ENCODE measurements at regions not wholly inside any gene's neighbourhood (a gene's known extent, or its start where the extent isn't known, plus 50 kb on each side); places are given as distances from the start of the nearest gene placed in this dataset.
"Not testable (repeated sequence)": the region's sequence is repeated elsewhere in the genome, so short reads cannot be mapped to it uniquely, and the experiment has no call there.

GRCh38 chr2:139744273-139744672 is 964.1 kb upstream of the NXPH2 start:
- Mint-ChIP-seq H3K36me3 (no peaks in the 10 kb centered on the region), H3K4me3 (no peak overlapping the region), H3K9me3 (peaks cover 10 to 53% (median 30%) of the 10 kb centered on the region in 6 donors), H3K27ac (no peak overlapping the region), H3K27me3 (ENCODE audit: low read depth in 3 of 3) (no peaks in the 10 kb centered on the region), H3K4me1 (no peaks in the 10 kb centered on the region)
- no peak for DNase-seq

- Mint-ChIP-seq H3K36me3 (no peaks in the 10 kb centered on the region), H3K4me1 (no peaks in the 10 kb centered on the region), H3K9me3 (peaks cover 10 to 49% (median 27%) of the 10 kb centered on the region in 6 donors), H3K27me3 (ENCODE audit: low read depth in 3 of 3) (no peaks in the 10 kb centered on the region), H3K27ac (no peak overlapping the region), H3K4me3 (no peak overlapping the region)
- no peak for DNase-seq
Measured at GRCh38 chr2:139742216-139743172, 962.3 kb upstream of the NXPH2 start.

GRCh38 chr2:139737659-139738058 is 957.5 kb upstream of the NXPH2 start:
- Mint-ChIP-seq H3K27me3 (ENCODE audit: low read depth in 3 of 3) (no peaks in the 10 kb centered on the region), H3K36me3 (no peaks in the 10 kb centered on the region), H3K9me3 (peaks cover 7 to 27% (median 14%) of the 10 kb centered on the region in 6 donors), H3K4me1 (no peaks in the 10 kb centered on the region), H3K4me3 (no peak overlapping the region), H3K27ac (no peak overlapping the region)
- DNase-seq: no peak

- Mint-ChIP-seq H3K4me1 (no peaks in the 10 kb centered on the region), H3K27me3 (ENCODE audit: low read depth in 3 of 3) (no peaks in the 10 kb centered on the region), H3K4me3 (no peak overlapping the region), H3K9me3 (peaks cover 2 to 22% (median 12%) of the 10 kb centered on the region in 6 donors), H3K36me3 (no peaks in the 10 kb centered on the region), H3K27ac (no peak overlapping the region)
- no peak for DNase-seq
Measured at GRCh38 chr2:139730197-139730596, 950.0 kb upstream of the NXPH2 start.

GRCh38 chr2:139721411-139721995 is 941.3 kb upstream of the NXPH2 start:
- DNase-seq: no peak
- Mint-ChIP-seq H3K9me3 (peaks cover 11 to 70% (median 49%) of the 10 kb centered on the region in 6 donors), H3K4me3 (no peak overlapping the region), H3K27me3 (ENCODE audit: low read depth in 3 of 3) (peaks cover 0 to 2% (median 0%) of the 10 kb centered on the region in 3 donors), H3K36me3 (no peaks in the 10 kb centered on the region), H3K27ac (no peak overlapping the region), H3K4me1 (no peaks in the 10 kb centered on the region)

- H3K36me3 Mint-ChIP-seq: no peaks in the 10 kb centered on the region
- H3K4me3 Mint-ChIP-seq: no peak overlapping the region
- no peak for DNase-seq
- no peaks in the 10 kb centered on the region for H3K4me1 Mint-ChIP-seq
- H3K9me3 Mint-ChIP-seq: peaks cover 13 to 77% (median 49%) of the 10 kb centered on the region in 6 donors
- H3K27ac Mint-ChIP-seq: no peak overlapping the region
- H3K27me3 Mint-ChIP-seq (ENCODE audit: low read depth in 3 of 3): peaks cover 0 to 2% (median 0%) of the 10 kb centered on the region in 3 donors
Measured at GRCh38 chr2:139720056-139720455, 939.9 kb upstream of the NXPH2 start.

- Mint-ChIP-seq H3K4me3 (no peak overlapping the region), H3K27ac (no peak overlapping the region), H3K27me3 (ENCODE audit: low read depth in 3 of 3) (no peaks in the 10 kb centered on the region), H3K36me3 (no peaks in the 10 kb centered on the region), H3K4me1 (no peaks in the 10 kb centered on the region), H3K9me3 (peaks cover 5 to 35% (median 17%) of the 10 kb centered on the region in 6 donors)
- no peak for DNase-seq
Measured at GRCh38 chr2:139704606-139705005, 924.4 kb upstream of the NXPH2 start.

GRCh38 chr2:139694327-139694726 is 914.1 kb upstream of the NXPH2 start:
- Mint-ChIP-seq H3K4me3 (no peak overlapping the region), H3K27ac (no peak overlapping the region), H3K27me3 (ENCODE audit: low read depth in 3 of 3) (peaks cover 2 to 3% (median 2%) of the 10 kb centered on the region in 3 donors), H3K4me1 (no peaks in the 10 kb centered on the region), H3K9me3 (peaks cover 5 to 45% (median 33%) of the 10 kb centered on the region in 6 donors), H3K36me3 (no peaks in the 10 kb centered on the region)
- no peak for DNase-seq

- Mint-ChIP-seq H3K4me1 (no peaks in the 10 kb centered on the region), H3K36me3 (peaks cover 0 to 2% (median 0%) of the 10 kb centered on the region in 3 donors), H3K4me3 (no peak overlapping the region), H3K27ac (no peak overlapping the region), H3K27me3 (ENCODE audit: low read depth in 3 of 3) (peaks cover 0 to 5% (median 2%) of the 10 kb centered on the region in 3 donors), H3K9me3 (peaks cover 8 to 55% (median 21%) of the 10 kb centered on the region in 6 donors)
- no peak for DNase-seq
Measured at GRCh38 chr2:139686205-139686604, 906.0 kb upstream of the NXPH2 start.

GRCh38 chr2:139685090-139685983 is 905.1 kb upstream of the NXPH2 start:
- no peak overlapping the region for H3K4me3 Mint-ChIP-seq
- peaks cover 9 to 50% (median 21%) of the 10 kb centered on the region in 6 donors for H3K9me3 Mint-ChIP-seq
- no peak overlapping the region for H3K27ac Mint-ChIP-seq
- peaks cover 0 to 3% (median 0%) of the 10 kb centered on the region in 3 donors for H3K36me3 Mint-ChIP-seq
- no peaks in the 10 kb centered on the region for H3K4me1 Mint-ChIP-seq
- H3K27me3 Mint-ChIP-seq (ENCODE audit: low read depth in 3 of 3): peaks cover 0 to 5% (median 2%) of the 10 kb centered on the region in 3 donors
- DNase-seq: no peak

GRCh38 chr2:139684286-139684860 is 904.2 kb upstream of the NXPH2 start:
- no peak for DNase-seq

GRCh38 chr2:139674577-139674976 is 894.4 kb upstream of the NXPH2 start:
- H3K36me3 Mint-ChIP-seq: peaks cover 0 to 4% (median 0%) of the 10 kb centered on the region in 3 donors
- no peak for DNase-seq

More at GRCh38 chr2:139684286-139684860, 904.2 kb upstream of the NXPH2 start:
- no peak overlapping the region for H3K27ac Mint-ChIP-seq
- no peak overlapping the region for H3K4me3 Mint-ChIP-seq
- peaks cover 0 to 2% (median 2%) of the 10 kb centered on the region in 3 donors for H3K27me3 Mint-ChIP-seq (ENCODE audit: low read depth in 3 of 3)
- peaks cover 7 to 57% (median 25%) of the 10 kb centered on the region in 6 donors for H3K9me3 Mint-ChIP-seq
- peaks cover 0 to 3% (median 0%) of the 10 kb centered on the region in 3 donors for H3K36me3 Mint-ChIP-seq
- no peaks in the 10 kb centered on the region for H3K4me1 Mint-ChIP-seq

GRCh38 chr2:139673447-139673846 is 893.3 kb upstream of the NXPH2 start:
- not testable (repeated sequence) for H3K36me3 Mint-ChIP-seq; H3K4me1 Mint-ChIP-seq; H3K27me3 Mint-ChIP-seq (ENCODE audit: low read depth in 3 of 3); DNase-seq; H3K27ac Mint-ChIP-seq; H3K4me3 Mint-ChIP-seq
- peaks cover 4 to 25% (median 21%) of the 10 kb centered on the region in 6 donors for H3K9me3 Mint-ChIP-seq

More at GRCh38 chr2:139674577-139674976, 894.4 kb upstream of the NXPH2 start:
- Mint-ChIP-seq H3K27me3 (ENCODE audit: low read depth in 3 of 3) (no peaks in the 10 kb centered on the region), H3K9me3 (peaks cover 4 to 25% (median 22%) of the 10 kb centered on the region in 6 donors), H3K4me3 (no peak overlapping the region), H3K4me1 (no peaks in the 10 kb centered on the region), H3K27ac (no peak overlapping the region)

Measured in immature natural killer cell (primary cell).